ENCODE measurements at regions not wholly inside any gene's neighbourhood (a gene's known extent, or its start where the extent isn't known, plus 50 kb on each side); places are given as distances from the start of the nearest gene placed in this dataset.
"Not testable (repeated sequence)": the region's sequence is repeated elsewhere in the genome, so short reads cannot be mapped to it uniquely, and the experiment has no call there.

- no peak overlapping the region for H3K27ac ChIP-seq
- H3K4me3 ChIP-seq = no peak overlapping the region
- H3K4me1 ChIP-seq = no peaks in the 10 kb centered on the region
- TF ChIP-seq POLR2AphosphoS5 (IDR thresholded peaks at IDR 0.05) (no peak), CTCF (IDR thresholded peaks at IDR 0.05) (no peak), POLR2A (IDR thresholded peaks at IDR 0.05) (no peak)
- peaks cover 0 to 19% of the 10 kb centered on the region in 2 donors for H3K27me3 ChIP-seq
- H3K36me3 ChIP-seq = no peaks in the 10 kb centered on the region
- H3K9me3 ChIP-seq = no peaks in the 10 kb centered on the region
- DNase-seq (ENCODE audit: low spot score in 2 of 2) = no peak
- intact Hi-C loops (cut with DNase I; ENCODE audit: low total_unique reads) = no loop called here
Observed at GRCh38 chr14:97058074-97058467, 260.9 kb downstream of the VRK1 start.

- intact Hi-C loops (cut with DNase I; ENCODE audit: low total_unique reads) = no loop called here
- H3K4me3 ChIP-seq = no peak overlapping the region
- no peak for DNase-seq (ENCODE audit: low spot score in 2 of 2)
- H3K9me3 ChIP-seq = no peaks in the 10 kb centered on the region
- no peak for TF ChIP-seq CTCF (IDR thresholded peaks at IDR 0.05)
- TF ChIP-seq POLR2A (IDR thresholded peaks at IDR 0.05) = no peak
- TF ChIP-seq POLR2AphosphoS5 (IDR thresholded peaks at IDR 0.05) = no peak
- H3K36me3 ChIP-seq = no peaks in the 10 kb centered on the region
- H3K4me1 ChIP-seq = no peaks in the 10 kb centered on the region
- peaks cover 0 to 19% of the 10 kb centered on the region in 2 donors for H3K27me3 ChIP-seq
- no peak overlapping the region for H3K27ac ChIP-seq
Observed at GRCh38 chr14:97058589-97058988, 261.4 kb downstream of the VRK1 start.

- H3K4me1 ChIP-seq = no peaks in the 10 kb centered on the region
- DNase-seq (ENCODE audit: low spot score in 2 of 2) = no peak
- intact Hi-C loops (cut with DNase I; ENCODE audit: low total_unique reads) = no loop called here
- no peaks in the 10 kb centered on the region for H3K9me3 ChIP-seq
- H3K4me3 ChIP-seq = no peak overlapping the region
- no peak overlapping the region for H3K27ac ChIP-seq
- peaks cover 0 to 23% of the 10 kb centered on the region in 2 donors for H3K27me3 ChIP-seq
- H3K36me3 ChIP-seq = no peaks in the 10 kb centered on the region
- TF ChIP-seq POLR2AphosphoS5 (IDR thresholded peaks at IDR 0.05) = no peak
Observed at GRCh38 chr14:97061198-97061597, 264.0 kb downstream of the VRK1 start.

GRCh38 chr14:97061714-97062113 is 264.5 kb downstream of the VRK1 start:
- Histone ChIP-seq H3K4me1 (no peaks in the 10 kb centered on the region), H3K9me3 (no peaks in the 10 kb centered on the region), H3K27ac (no peak overlapping the region), H3K27me3 (peaks cover 0 to 21% of the 10 kb centered on the region in 2 donors), H3K36me3 (no peaks in the 10 kb centered on the region), H3K4me3 (no peak overlapping the region)
- TF ChIP-seq POLR2A (IDR thresholded peaks at IDR 0.05) = no peak
- TF ChIP-seq CTCF (IDR thresholded peaks at IDR 0.05) = no peak
- no peak for TF ChIP-seq POLR2AphosphoS5 (IDR thresholded peaks at IDR 0.05)
- no peak for DNase-seq (ENCODE audit: low spot score in 2 of 2)
- intact Hi-C loops (cut with DNase I; ENCODE audit: low total_unique reads) = no loop called here

- intact Hi-C loops (cut with DNase I; ENCODE audit: low total_unique reads) = no loop called here
- TF ChIP-seq POLR2A (IDR thresholded peaks at IDR 0.05) = no peak
- no peak for TF ChIP-seq POLR2AphosphoS5 (IDR thresholded peaks at IDR 0.05)
Observed at GRCh38 chr14:97065305-97066067, 268.3 kb downstream of the VRK1 start.

GRCh38 chr14:97066068-97066899 is 269.1 kb downstream of the VRK1 start:
- peaks cover 0 to 3% of the 10 kb centered on the region in 2 donors for H3K27me3 ChIP-seq
- no peak for DNase-seq (ENCODE audit: low spot score in 2 of 2)
- H3K4me3 ChIP-seq = no peak overlapping the region
- H3K27ac ChIP-seq = no peak overlapping the region
- H3K4me1 ChIP-seq = no peaks in the 10 kb centered on the region
- H3K9me3 ChIP-seq = no peaks in the 10 kb centered on the region
- no peak for TF ChIP-seq POLR2AphosphoS5 (IDR thresholded peaks at IDR 0.05)
- no peak for TF ChIP-seq CTCF (IDR thresholded peaks at IDR 0.05)
- no peak for TF ChIP-seq POLR2A (IDR thresholded peaks at IDR 0.05)
- no peaks in the 10 kb centered on the region for H3K36me3 ChIP-seq
- intact Hi-C loops (cut with DNase I; ENCODE audit: low total_unique reads) = no loop called here

More at GRCh38 chr14:97065305-97066067, 268.3 kb downstream of the VRK1 start:
- Histone ChIP-seq H3K9me3 (no peaks in the 10 kb centered on the region), H3K27me3 (peaks cover 0 to 3% of the 10 kb centered on the region in 2 donors), H3K27ac (no peak overlapping the region), H3K36me3 (no peaks in the 10 kb centered on the region), H3K4me3 (no peak overlapping the region), H3K4me1 (no peaks in the 10 kb centered on the region)
- DNase-seq (ENCODE audit: low spot score in 2 of 2) = no peak

GRCh38 chr14:97068293-97068692 is 271.1 kb downstream of the VRK1 start:
- DNase-seq (ENCODE audit: low spot score in 2 of 2); H3K4me3 ChIP-seq; intact Hi-C loops (cut with DNase I; ENCODE audit: low total_unique reads); H3K27ac ChIP-seq; H3K36me3 ChIP-seq; H3K9me3 ChIP-seq; H3K27me3 ChIP-seq; H3K4me1 ChIP-seq: not testable (repeated sequence)

Data from breast epithelium (tissue), 4 donors.